ENCODE measurements at regions not wholly inside any gene's neighbourhood (a gene's known extent, or its start where the extent isn't known, plus 50 kb on each side); places are given as distances from the start of the nearest gene placed in this dataset.
"Not testable (repeated sequence)": the region's sequence is repeated elsewhere in the genome, so short reads cannot be mapped to it uniquely, and the experiment has no call there.

DNA sequence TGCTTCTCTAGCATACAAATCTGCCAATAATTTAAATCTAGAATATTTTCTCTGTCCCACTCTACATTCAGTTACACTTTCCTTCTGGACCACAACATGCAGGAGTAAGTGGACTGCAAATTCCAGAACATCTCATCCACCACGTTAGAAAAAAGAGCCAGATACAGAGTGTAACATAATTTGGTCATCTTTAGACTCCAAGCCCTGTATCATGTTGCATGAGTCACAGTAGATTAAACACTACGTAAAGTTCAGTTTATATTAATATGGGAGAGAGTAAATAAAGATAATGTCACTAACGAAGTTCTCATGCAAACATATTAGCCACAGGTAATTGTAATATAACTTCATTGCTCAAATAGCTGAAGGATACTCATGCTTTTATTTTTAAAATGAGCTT is 327.0 kb downstream of the C6orf118 start:
- intact Hi-C loops (cut with DNase I) = no loop called here
- Histone ChIP-seq H3K27ac (no peak overlapping the region), H3K4me3 (no peak overlapping the region), H3K9me3 (no peaks in the 10 kb centered on the region), H3K27me3 (no peaks in the 10 kb centered on the region), H3K36me3 (no peaks in the 10 kb centered on the region), H3K4me1 (no peaks in the 10 kb centered on the region)
- TF ChIP-seq CTCF (IDR thresholded peaks at IDR 0.05) = no peak
- ATAC-seq (no peak), DNase-seq (no peak)

GRCh38 chr6:164967102-164967501 is 342.3 kb downstream of the C6orf118 start:
- H3K4me1 ChIP-seq = no peaks in the 10 kb centered on the region
- no peak for ATAC-seq
- intact Hi-C loops (cut with DNase I) = no loop called here
- no peaks in the 10 kb centered on the region for H3K9me3 ChIP-seq
- H3K4me3 ChIP-seq = no peak overlapping the region
- H3K27ac ChIP-seq = no peak overlapping the region
- no peak for DNase-seq
- H3K36me3 ChIP-seq = no peaks in the 10 kb centered on the region
- no peak for TF ChIP-seq CTCF (IDR thresholded peaks at IDR 0.05)
- no peaks in the 10 kb centered on the region for H3K27me3 ChIP-seq

DNA sequence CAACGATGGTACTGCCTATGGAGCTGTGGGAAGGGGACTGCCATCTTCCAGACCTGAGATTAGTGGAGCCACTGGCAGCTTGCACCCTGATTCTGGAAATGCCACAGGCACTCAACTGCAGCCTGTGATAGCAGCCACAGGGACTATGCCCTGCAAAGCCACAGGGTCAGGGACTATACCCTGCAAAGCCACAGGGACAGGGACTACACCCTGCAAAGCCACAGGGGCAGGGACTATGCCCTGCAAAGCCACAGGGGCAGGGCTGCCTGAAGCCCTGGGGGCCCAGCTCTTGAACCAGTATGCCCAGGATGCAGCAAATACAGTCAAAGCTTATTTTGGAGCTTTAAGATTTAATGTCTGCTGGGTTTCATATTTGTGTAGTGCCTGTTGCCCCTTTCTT is 346.6 kb downstream of the C6orf118 start:
- DNase-seq (no peak), ATAC-seq (no peak)
- TF ChIP-seq CTCF (IDR thresholded peaks at IDR 0.05) = no peak
- intact Hi-C loops (cut with DNase I) = no loop called here
- Histone ChIP-seq H3K27me3 (no peaks in the 10 kb centered on the region), H3K9me3 (no peaks in the 10 kb centered on the region), H3K27ac (no peak overlapping the region), H3K36me3 (no peaks in the 10 kb centered on the region), H3K4me3 (no peak overlapping the region), H3K4me1 (no peaks in the 10 kb centered on the region)

- H3K4me3 ChIP-seq = no peak overlapping the region
- H3K9me3 ChIP-seq = no peaks in the 10 kb centered on the region
- no peaks in the 10 kb centered on the region for H3K27me3 ChIP-seq
- H3K36me3 ChIP-seq = no peaks in the 10 kb centered on the region
- no peak overlapping the region for H3K27ac ChIP-seq
- no peak for TF ChIP-seq CTCF (IDR thresholded peaks at IDR 0.05)
- no peak for DNase-seq
- ATAC-seq = no peak
- no peaks in the 10 kb centered on the region for H3K4me1 ChIP-seq
- intact Hi-C loops (cut with DNase I) = no loop called here
Observed at GRCh38 chr6:164947164-164947563, 362.2 kb downstream of the C6orf118 start.

GRCh38 chr6:164942271-164942670 is 367.1 kb downstream of the C6orf118 start:
- intact Hi-C loops (cut with DNase I) = no loop called here

DNA sequence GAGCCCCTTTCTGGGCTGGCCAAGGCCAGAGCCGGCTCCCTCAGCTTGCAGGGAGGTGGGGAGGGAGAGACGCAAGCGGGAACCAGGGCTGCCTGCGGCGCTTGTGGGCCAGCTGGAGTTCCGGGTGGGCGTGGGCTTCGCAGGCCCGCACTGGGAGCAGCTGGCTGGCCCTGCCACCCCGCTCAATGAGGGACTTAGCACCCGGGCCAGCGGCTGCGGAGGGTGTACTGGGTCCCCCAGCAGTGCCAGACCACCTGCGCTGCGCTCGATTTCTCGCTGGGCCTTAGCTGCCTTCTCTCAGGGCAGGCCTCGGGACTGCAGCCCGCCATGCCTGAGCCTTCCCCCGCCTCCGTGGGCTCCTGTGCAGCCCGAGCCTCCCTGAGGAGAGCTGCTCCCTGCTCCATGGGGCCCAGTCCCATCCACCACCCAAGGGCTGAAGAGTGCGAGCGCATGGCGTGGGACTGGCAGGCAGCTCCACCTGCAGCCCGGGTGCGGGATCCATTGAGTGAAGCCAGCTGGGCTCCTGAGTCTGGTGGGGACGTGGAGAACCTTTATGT is 376.1 kb downstream of the C6orf118 start:
- intact Hi-C loops (cut with DNase I); H3K4me3 ChIP-seq; H3K27ac ChIP-seq; H3K27me3 ChIP-seq; H3K4me1 ChIP-seq; DNase-seq; H3K9me3 ChIP-seq; H3K36me3 ChIP-seq; ATAC-seq: not testable (repeated sequence)

More at GRCh38 chr6:164942271-164942670, 367.1 kb downstream of the C6orf118 start:
- Histone ChIP-seq H3K27ac (no peak overlapping the region), H3K4me1 (no peaks in the 10 kb centered on the region), H3K9me3 (no peaks in the 10 kb centered on the region), H3K4me3 (no peak overlapping the region), H3K27me3 (no peaks in the 10 kb centered on the region), H3K36me3 (no peaks in the 10 kb centered on the region)
- ATAC-seq = no peak
- DNase-seq = no peak
- no peak for TF ChIP-seq CTCF (IDR thresholded peaks at IDR 0.05)
